Kidney glomerular epithelial cell (primary cell): ENCODE measurements at regions not wholly inside any gene's neighbourhood (a gene's known extent, or its start where the extent isn't known, plus 50 kb on each side); places are given as distances from the start of the nearest gene placed in this dataset.

Experiments used
- DNase-seq: peaks from one replicate; lab custom pipeline; 2025; lab: John Stamatoyannopoulos, UW

- no peak for DNase-seq
These were observed 59.9 kb downstream of the BMP4 start for GRCh38 chr14:53896726-53897125.

GRCh38 chr14:53894456-53894855 is 62.2 kb downstream of the BMP4 start:
- DNase-seq = peak; percentile 56

GRCh38 chr14:53893374-53893773 is 63.3 kb downstream of the BMP4 start:
- no peak for DNase-seq

- no peak for DNase-seq
These were observed 66.0 kb downstream of the BMP4 start for GRCh38 chr14:53890611-53891101.

- peak; percentile 77 for DNase-seq
These were observed 67.9 kb downstream of the BMP4 start for GRCh38 chr14:53888535-53889386.

GRCh38 chr14:53885136-53885640 is 71.4 kb downstream of the BMP4 start:
- no peak for DNase-seq

- DNase-seq = no peak
These were observed 72.0 kb downstream of the BMP4 start for GRCh38 chr14:53884601-53885000.

GRCh38 chr14:53883739-53884138 is 72.9 kb downstream of the BMP4 start:
- no peak for DNase-seq

GRCh38 chr14:53882684-53883083 is 73.9 kb downstream of the BMP4 start:
- no peak for DNase-seq

GRCh38 chr14:53881921-53882320 is 74.7 kb downstream of the BMP4 start:
- no peak for DNase-seq

GRCh38 chr14:53881161-53881871 is 75.3 kb downstream of the BMP4 start:
- peak; percentile 44 for DNase-seq

GRCh38 chr14:53880761-53881160 is 75.9 kb downstream of the BMP4 start:
- no peak for DNase-seq

GRCh38 chr14:53879747-53880146 is 76.9 kb downstream of the BMP4 start:
- no peak for DNase-seq

- no peak for DNase-seq
These were observed 77.5 kb downstream of the BMP4 start for GRCh38 chr14:53879022-53879686.

- no peak for DNase-seq
These were observed 81.2 kb downstream of the BMP4 start for GRCh38 chr14:53875324-53875897.

- no peak for DNase-seq
These were observed 81.9 kb downstream of the BMP4 start for GRCh38 chr14:53874704-53875103.

- DNase-seq = no peak
These were observed 83.9 kb downstream of the BMP4 start for GRCh38 chr14:53872681-53873089.

- DNase-seq = no peak
These were observed 84.7 kb downstream of the BMP4 start for GRCh38 chr14:53871951-53872350.

- DNase-seq = no peak
These were observed 85.6 kb downstream of the BMP4 start for GRCh38 chr14:53871011-53871410.

- no peak for DNase-seq
These were observed 90.9 kb downstream of the BMP4 start for GRCh38 chr14:53865711-53866110.

GRCh38 chr14:53861781-53862180 is 94.8 kb downstream of the BMP4 start:
- no peak for DNase-seq

- no peak for DNase-seq
These were observed 98.3 kb downstream of the BMP4 start for GRCh38 chr14:53858345-53858684.
